H7 (cell line): ENCODE measurements at regions not wholly inside any gene's neighbourhood (a gene's known extent, or its start where the extent isn't known, plus 50 kb on each side); places are given as distances from the start of the nearest gene placed in this dataset.

Experiments used
- DNase-seq: peaks from one replicate; pipeline ENCODE4 v3.0.0; 2012
- H3K27me3 ChIP-seq: 2 replicates; pipeline ENCODE4 v1.6.0; 2011; ENCODE audit warnings: mild to moderate bottlenecking, low read length; ENCODE audit not compliant: control insufficient read depth, insufficient read depth
- H3K36me3 ChIP-seq: replicated peaks from 2 replicates; pipeline ENCODE4 v1.5.1; 2011; ENCODE audit warnings: low read length; ENCODE audit not compliant: control insufficient read depth, insufficient read depth
- H3K4me3 ChIP-seq: 2 replicates; pipeline ENCODE4 v1.5.1; 2011; ENCODE audit warnings: low read depth, mild to moderate bottlenecking, control low read depth, low read length, moderate library complexity; ENCODE audit not compliant: insufficient read depth

- no peak for DNase-seq
- Histone ChIP-seq H3K27me3 (no peaks in the 10 kb centered on the region; the same call in 1 of the 2 replicates), H3K36me3 (no peaks in the 10 kb centered on the region), H3K4me3 (no peak overlapping the region)
Measured at GRCh38 chr1:87202922-87203655, 125.6 kb upstream of the LMO4 start.

- no peaks in the 10 kb centered on the region for H3K36me3 ChIP-seq
- no peak for DNase-seq
- H3K27me3 ChIP-seq, result no peaks in the 10 kb centered on the region; the same call in 1 of the 2 replicates
- H3K4me3 ChIP-seq, result no peak overlapping the region
Measured at GRCh38 chr1:87203904-87204303, 124.8 kb upstream of the LMO4 start.

DNA sequence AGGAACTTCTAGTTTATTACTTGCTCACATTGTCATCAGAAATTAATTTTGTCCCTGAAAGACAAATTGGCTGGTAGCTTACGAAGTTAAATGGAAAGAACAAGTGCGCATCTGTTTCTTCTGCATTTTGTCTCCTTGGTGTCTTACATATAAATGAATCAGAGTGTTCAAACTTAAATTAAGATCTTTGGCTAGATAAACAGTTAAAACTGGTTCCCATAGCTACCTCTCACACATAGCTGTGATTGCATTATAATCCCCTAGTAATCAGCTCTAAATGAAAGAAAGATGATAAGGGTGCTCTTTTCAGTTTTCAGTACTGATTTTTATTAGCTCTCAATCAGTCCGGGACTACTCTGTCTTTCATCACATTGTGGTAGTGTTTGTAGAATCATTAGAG lies 124.2 kb upstream of the LMO4 start:
- Histone ChIP-seq H3K36me3 (no peaks in the 10 kb centered on the region), H3K27me3 (no peaks in the 10 kb centered on the region; the same call in 1 of the 2 replicates), H3K4me3 (no peak overlapping the region)
- DNase-seq, result no peak

DNA sequence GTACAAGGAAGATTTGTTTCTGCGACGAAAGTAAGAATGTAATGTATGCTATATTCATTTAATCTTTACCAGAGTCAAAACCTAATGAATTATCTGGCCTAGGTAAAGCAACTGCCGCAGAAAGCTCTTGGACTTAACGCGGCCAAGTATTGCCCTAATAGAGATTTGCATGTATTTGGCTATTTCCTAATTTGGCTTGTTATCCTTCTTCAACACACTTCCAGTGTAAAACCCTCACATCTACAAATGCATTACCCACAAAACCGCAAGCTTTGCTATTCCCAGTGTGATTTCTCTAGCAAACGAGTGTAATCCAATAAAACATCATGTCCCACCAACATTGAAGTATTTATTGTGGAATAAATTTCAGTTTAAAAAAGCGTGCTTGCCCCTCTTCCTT lies 123.8 kb upstream of the LMO4 start:
- Histone ChIP-seq H3K4me3 (no peak overlapping the region), H3K27me3 (no peaks in the 10 kb centered on the region; the same call in 1 of the 2 replicates), H3K36me3 (no peaks in the 10 kb centered on the region)
- DNase-seq, result no peak

DNA sequence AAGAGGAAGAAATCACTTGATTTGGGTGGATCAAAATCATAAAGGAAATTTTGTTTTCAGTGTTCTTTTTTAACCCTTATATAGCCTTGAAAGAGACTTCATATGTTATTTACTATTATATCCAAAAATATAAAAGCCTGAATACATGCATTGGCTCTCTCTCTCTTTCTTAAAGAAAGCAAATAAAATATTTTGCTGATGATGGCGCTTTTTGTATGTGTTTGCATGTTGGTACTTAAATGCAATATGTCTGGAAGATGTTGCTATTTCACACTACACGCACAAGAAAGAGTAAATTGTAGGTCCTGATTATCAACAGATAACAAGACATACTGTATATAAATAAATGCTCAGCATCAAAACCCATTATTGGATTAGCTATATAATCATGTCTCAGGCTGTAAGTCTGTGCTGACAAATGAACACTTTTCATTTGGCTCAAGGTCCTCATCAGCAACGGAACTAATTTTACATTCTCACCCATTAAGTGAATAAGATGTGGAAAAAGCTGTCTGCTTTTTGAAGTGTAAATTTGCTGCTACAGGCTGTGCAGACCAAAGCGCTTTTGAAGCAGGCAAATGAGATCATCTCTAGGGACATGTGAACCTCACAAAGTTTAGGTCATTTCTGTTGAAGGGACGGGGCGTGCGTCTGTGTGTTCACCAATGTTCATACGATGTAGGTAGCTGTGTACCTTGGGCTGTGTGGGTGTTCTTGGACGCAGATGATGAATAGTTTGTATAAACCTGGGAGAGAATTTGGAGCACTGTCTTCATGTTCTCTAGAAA lies 122.4 kb upstream of the LMO4 start:
- DNase-seq, result no peak
- Histone ChIP-seq H3K4me3 (no peak overlapping the region), H3K36me3 (no peaks in the 10 kb centered on the region), H3K27me3 (no peaks in the 10 kb centered on the region; the same call in 1 of the 2 replicates)

GRCh38 chr1:87208080-87208479 lies 120.6 kb upstream of the LMO4 start:
- Histone ChIP-seq H3K27me3 (no peaks in the 10 kb centered on the region; the same call in 1 of the 2 replicates), H3K36me3 (no peaks in the 10 kb centered on the region), H3K4me3 (no peak overlapping the region)
- no peak for DNase-seq

DNA sequence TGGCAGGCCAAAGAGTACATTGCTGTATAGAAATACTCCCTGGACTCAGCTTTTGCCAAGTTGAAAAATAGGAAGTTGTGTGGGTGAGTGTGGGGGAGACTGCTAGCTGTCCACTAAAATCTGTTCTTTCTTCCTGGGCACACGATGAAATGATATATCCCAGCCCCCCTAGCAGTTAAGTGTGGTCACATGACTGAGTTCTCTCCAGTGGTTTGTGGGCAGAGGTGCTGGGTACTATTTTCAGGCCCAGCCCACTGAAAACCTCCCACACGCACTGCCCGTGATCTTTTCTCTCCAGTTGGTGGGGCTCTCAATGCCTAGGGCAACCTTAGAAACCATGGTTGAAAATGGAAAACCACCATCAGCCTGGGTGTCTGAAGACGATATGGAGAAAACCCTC lies 119.7 kb upstream of the LMO4 start:
- H3K36me3 ChIP-seq, result no peaks in the 10 kb centered on the region
- H3K27me3 ChIP-seq, result no peaks in the 10 kb centered on the region; the same call in 1 of the 2 replicates
- DNase-seq, result no peak
- H3K4me3 ChIP-seq, result no peak overlapping the region

DNA sequence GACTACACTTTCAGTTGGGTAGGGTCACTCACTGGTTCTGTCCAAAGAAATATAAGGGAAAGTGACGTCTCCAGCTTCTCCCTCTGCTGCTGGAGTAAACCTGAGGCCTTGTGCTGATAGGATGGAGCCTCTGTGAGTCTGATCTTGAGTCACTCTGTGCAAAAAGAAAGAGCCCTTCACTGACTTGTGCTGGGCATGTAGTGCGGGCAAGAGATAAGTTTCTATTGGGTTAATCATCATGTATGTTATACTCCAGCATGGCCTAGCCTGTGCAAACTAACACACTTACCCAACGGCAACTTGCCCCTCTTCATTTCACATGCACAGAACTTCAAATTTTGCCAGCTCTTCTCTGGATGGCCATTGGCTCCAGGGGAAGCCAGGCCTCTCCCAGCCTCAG lies 118.5 kb upstream of the LMO4 start:
- no peak overlapping the region for H3K4me3 ChIP-seq
- H3K36me3 ChIP-seq, result no peaks in the 10 kb centered on the region
- no peak for DNase-seq
- no peaks in the 10 kb centered on the region; the same call in 1 of the 2 replicates for H3K27me3 ChIP-seq

GRCh38 chr1:87212431-87213134 lies 116.1 kb upstream of the LMO4 start:
- no peak for DNase-seq
- H3K4me3 ChIP-seq, result no peak overlapping the region
- H3K36me3 ChIP-seq, result no peaks in the 10 kb centered on the region
- H3K27me3 ChIP-seq, result no peaks in the 10 kb centered on the region

DNA sequence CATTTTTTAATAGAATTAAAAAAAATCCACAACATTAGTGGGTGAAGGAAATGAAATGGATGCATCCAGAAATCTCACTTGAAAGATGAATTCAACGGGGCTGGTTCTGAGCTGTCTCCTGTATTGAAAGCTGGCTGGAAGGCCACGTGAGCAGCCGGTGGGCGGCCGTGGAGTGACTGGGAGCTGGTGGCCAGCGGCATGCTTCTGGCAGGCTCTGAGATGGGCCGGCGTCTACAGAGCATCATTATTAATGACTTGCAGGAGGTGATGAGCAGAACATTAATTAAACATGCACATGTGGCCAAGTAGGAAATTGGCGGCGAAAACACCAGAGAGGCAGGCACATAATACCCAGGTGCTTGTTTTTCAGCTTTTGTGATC lies 115.6 kb upstream of the LMO4 start:
- H3K27me3 ChIP-seq, result no peaks in the 10 kb centered on the region

GRCh38 chr1:87215592-87215991 lies 113.1 kb upstream of the LMO4 start:
- no peaks in the 10 kb centered on the region for H3K27me3 ChIP-seq
- no peak for DNase-seq
- no peaks in the 10 kb centered on the region for H3K36me3 ChIP-seq
- H3K4me3 ChIP-seq, result no peak overlapping the region

More for the DNA sequence above, 115.6 kb upstream of the LMO4 start:
- DNase-seq, result no peak
- Histone ChIP-seq H3K36me3 (no peaks in the 10 kb centered on the region), H3K4me3 (no peak overlapping the region)

DNA sequence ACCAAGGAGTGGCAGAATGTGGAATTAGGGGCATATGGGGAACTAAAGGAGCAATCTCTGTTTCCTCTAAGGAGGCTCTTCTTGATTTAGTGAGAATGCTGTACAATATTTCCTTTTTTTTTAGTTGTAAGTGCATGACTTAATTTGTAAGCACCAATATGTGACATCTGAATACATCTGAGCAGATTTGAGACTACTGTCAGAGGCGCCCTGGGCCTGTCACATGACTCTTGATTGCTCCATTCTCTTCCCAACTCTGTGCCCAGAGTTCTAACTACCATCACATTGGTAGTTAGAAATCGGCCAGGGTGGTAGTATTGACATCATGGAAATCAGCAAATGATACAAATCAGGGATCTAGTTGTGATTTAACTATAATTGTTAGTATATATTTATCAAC lies 110.1 kb upstream of the LMO4 start:
- no peaks in the 10 kb centered on the region for H3K27me3 ChIP-seq
- no peak for DNase-seq
- no peak overlapping the region for H3K4me3 ChIP-seq
- no peaks in the 10 kb centered on the region for H3K36me3 ChIP-seq

DNA sequence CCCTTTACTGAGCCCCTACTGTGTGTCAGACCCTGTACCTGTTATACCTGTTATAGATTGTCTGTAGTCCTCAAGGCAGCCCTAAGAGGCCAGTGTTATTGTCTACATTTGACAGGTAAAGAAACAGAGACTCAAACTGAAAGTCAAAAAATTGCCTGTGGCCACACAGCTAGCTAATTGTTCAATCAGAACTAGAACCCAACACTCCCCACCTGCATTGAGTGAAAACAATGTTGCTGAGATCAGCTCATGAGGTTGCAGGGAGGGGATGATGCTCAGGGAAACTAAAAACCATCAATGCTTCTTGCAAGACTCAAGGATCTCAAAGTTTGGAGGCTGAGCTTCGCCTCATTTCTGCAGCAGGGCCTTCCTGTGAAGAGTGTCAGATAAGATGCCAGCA lies 109.5 kb upstream of the LMO4 start:
- H3K27me3 ChIP-seq, result no peaks in the 10 kb centered on the region
- no peaks in the 10 kb centered on the region for H3K36me3 ChIP-seq
- DNase-seq, result no peak
- H3K4me3 ChIP-seq, result no peak overlapping the region

- Histone ChIP-seq H3K4me3 (no peak overlapping the region), H3K36me3 (no peaks in the 10 kb centered on the region), H3K27me3 (no peaks in the 10 kb centered on the region)
- no peak for DNase-seq
Measured at GRCh38 chr1:87219626-87220025, 109.1 kb upstream of the LMO4 start.

DNA sequence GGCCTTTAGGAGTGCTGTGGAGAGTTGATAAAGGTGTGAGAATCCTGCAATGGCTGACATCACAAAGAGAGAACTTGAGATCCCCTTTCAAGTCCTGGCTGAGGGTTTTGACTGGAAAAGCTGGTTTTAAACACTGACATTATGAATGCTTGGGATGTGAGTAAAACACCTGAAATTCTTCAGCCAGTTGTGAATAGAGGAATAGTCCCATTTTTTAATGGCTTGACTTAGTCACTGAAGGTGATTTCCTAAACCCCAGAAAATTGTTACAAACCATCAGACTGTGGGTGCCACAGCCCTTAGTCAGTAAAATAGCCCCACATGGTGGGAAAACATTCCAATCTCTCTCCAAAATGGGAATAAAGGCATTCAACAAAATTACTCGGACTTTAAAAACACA lies 107.7 kb upstream of the LMO4 start:
- H3K27me3 ChIP-seq, result no peaks in the 10 kb centered on the region
- no peak for DNase-seq
- no peaks in the 10 kb centered on the region for H3K36me3 ChIP-seq
- H3K4me3 ChIP-seq, result no peak overlapping the region
